ENCODE measurements at regions not wholly inside any gene's neighbourhood (a gene's known extent, or its start where the extent isn't known, plus 50 kb on each side); places are given as distances from the start of the nearest gene placed in this dataset.

DNA sequence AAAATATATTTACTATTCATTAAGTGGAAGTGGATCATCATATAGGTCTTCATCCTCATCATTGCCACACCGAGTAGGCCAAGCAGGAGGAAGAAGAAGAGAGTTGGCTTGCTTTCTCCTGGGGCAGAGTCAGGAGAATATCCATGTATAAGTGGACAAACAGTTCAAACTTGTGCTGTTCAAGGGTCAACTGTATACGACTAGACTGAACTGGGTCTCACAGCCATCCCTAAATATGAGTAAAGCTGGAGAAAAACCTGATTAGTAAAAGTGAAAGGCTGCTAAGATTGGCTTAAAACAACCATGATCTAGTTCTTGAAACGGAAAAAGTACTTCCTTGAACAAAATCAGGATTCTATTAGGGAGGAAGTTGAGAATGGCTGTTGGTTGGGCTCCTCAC lies 276.7 kb upstream of the ADRA1B start:
- Mint-ChIP-seq H3K4me3 (no peak overlapping the region), H3K27ac (no peak overlapping the region), H3K4me1 (no peaks in the 10 kb centered on the region), H3K9me3 (peaks cover 20% of the 10 kb centered on the region), H3K27me3 (ENCODE audit: low read depth) (no peaks in the 10 kb centered on the region), H3K36me3 (no peaks in the 10 kb centered on the region)
- no peak for DNase-seq (ENCODE audit: low spot score in 2 of 2, unreplicated experiment in 2 of 2)
- TF ChIP-seq, protein P1, sequence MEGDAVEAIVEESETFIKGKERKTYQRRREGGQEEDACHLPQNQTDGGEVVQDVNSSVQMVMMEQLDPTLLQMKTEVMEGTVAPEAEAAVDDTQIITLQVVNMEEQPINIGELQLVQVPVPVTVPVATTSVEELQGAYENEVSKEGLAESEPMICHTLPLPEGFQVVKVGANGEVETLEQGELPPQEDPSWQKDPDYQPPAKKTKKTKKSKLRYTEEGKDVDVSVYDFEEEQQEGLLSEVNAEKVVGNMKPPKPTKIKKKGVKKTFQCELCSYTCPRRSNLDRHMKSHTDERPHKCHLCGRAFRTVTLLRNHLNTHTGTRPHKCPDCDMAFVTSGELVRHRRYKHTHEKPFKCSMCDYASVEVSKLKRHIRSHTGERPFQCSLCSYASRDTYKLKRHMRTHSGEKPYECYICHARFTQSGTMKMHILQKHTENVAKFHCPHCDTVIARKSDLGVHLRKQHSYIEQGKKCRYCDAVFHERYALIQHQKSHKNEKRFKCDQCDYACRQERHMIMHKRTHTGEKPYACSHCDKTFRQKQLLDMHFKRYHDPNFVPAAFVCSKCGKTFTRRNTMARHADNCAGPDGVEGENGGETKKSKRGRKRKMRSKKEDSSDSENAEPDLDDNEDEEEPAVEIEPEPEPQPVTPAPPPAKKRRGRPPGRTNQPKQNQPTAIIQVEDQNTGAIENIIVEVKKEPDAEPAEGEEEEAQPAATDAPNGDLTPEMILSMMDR (IDR thresholded peaks at IDR 0.05; ENCODE audit: unreplicated experiment) = no peak

DNA sequence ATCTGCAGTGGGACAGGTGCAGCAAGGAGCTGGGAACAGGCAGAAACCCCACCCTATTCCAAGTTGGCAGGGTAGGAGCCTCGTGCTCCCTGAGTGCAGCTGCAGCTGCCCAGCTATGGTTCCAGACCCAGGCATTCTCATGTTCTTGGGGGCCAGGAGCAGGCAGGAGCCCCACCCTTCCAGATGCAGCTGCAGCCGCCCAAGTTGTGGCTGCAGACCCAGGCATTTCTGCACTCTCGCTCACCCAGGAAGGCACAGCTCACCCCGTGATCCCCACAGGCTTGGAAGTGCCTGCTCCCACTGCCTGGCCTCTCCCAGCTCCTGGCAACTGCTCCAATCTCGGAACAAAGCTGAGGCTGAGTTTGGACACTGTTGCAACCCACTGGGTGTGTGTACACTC lies 275.8 kb upstream of the ADRA1B start:
- Mint-ChIP-seq H3K4me1 (no peaks in the 10 kb centered on the region), H3K36me3 (no peaks in the 10 kb centered on the region), H3K27ac (no peak overlapping the region), H3K27me3 (ENCODE audit: low read depth) (no peaks in the 10 kb centered on the region), H3K9me3 (peaks cover 17% of the 10 kb centered on the region), H3K4me3 (no peak overlapping the region)
- TF ChIP-seq, protein P1 (IDR thresholded peaks at IDR 0.05; ENCODE audit: unreplicated experiment) = no peak
- DNase-seq (ENCODE audit: low spot score in 2 of 2, unreplicated experiment in 2 of 2) = no peak

DNA sequence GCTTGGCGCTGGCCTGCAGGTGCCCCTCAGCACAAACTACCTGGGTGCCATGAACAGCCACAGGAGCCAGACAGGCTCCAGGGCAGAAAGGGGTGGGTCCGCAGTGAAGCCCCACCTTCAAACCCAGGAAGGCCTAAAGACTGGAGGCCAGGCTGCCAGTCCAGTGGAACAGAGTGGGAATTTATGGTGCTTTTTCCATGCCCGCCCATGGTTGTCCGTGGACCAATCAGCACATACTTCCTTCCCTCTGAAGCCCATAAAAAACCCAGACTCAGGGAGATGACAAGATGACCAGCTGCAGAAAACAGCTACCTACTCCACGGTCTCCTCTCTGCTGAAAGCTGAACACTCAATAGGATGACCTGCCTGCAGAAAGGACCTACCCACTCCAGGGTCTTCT lies 275.4 kb upstream of the ADRA1B start:
- TF ChIP-seq, protein P1 (IDR thresholded peaks at IDR 0.05; ENCODE audit: unreplicated experiment) = no peak
- peaks cover 12% of the 10 kb centered on the region for H3K9me3 Mint-ChIP-seq
- H3K36me3 Mint-ChIP-seq = no peaks in the 10 kb centered on the region
- H3K27ac Mint-ChIP-seq = no peak overlapping the region
- H3K4me1 Mint-ChIP-seq = no peaks in the 10 kb centered on the region
- DNase-seq (ENCODE audit: low spot score in 2 of 2, unreplicated experiment in 2 of 2) = no peak
- no peak overlapping the region for H3K4me3 Mint-ChIP-seq
- no peaks in the 10 kb centered on the region for H3K27me3 Mint-ChIP-seq (ENCODE audit: low read depth)

- DNase-seq (ENCODE audit: low spot score in 2 of 2, unreplicated experiment in 2 of 2) = no peak
- Mint-ChIP-seq H3K36me3 (no peaks in the 10 kb centered on the region), H3K9me3 (peaks cover 11% of the 10 kb centered on the region), H3K4me3 (no peak overlapping the region), H3K27me3 (ENCODE audit: low read depth) (no peaks in the 10 kb centered on the region), H3K4me1 (no peaks in the 10 kb centered on the region), H3K27ac (no peak overlapping the region)
- TF ChIP-seq, protein P1 (IDR thresholded peaks at IDR 0.05; ENCODE audit: unreplicated experiment) = no peak
Observed at GRCh38 chr5:159641371-159642039, 274.8 kb upstream of the ADRA1B start.

DNA sequence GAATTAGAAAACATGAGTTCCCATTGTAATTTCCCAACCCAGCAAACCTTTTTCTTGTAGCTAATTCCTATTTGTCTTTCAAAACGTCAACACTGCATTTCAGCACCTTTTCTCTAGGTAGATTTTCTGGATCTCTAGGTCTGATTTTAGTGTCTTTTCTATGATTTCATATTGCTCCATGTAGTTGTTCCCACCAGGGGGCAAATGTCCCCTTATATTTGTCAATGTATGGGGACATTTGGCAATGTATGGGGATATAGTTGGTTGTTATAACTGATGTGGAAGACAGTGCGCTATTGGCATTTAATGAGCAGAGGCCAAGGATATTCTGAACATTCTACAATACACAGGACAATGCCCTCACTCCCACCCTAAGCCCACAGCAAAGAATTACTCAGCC lies 273.9 kb upstream of the ADRA1B start:
- no peak for DNase-seq (ENCODE audit: low spot score in 2 of 2, unreplicated experiment in 2 of 2)
- H3K36me3 Mint-ChIP-seq = no peaks in the 10 kb centered on the region
- no peaks in the 10 kb centered on the region for H3K4me1 Mint-ChIP-seq
- TF ChIP-seq, protein P1 (IDR thresholded peaks at IDR 0.05; ENCODE audit: unreplicated experiment) = peak; percentile 13
- H3K4me3 Mint-ChIP-seq = no peak overlapping the region
- no peaks in the 10 kb centered on the region for H3K27me3 Mint-ChIP-seq (ENCODE audit: low read depth)
- no peak overlapping the region for H3K27ac Mint-ChIP-seq
- H3K9me3 Mint-ChIP-seq = peaks cover 3% of the 10 kb centered on the region

GRCh38 chr5:159644053-159644452 lies 272.2 kb upstream of the ADRA1B start:
- Mint-ChIP-seq H3K9me3 (no peaks in the 10 kb centered on the region), H3K27ac (no peak overlapping the region), H3K4me1 (no peaks in the 10 kb centered on the region), H3K27me3 (ENCODE audit: low read depth) (no peaks in the 10 kb centered on the region), H3K36me3 (no peaks in the 10 kb centered on the region), H3K4me3 (no peak overlapping the region)
- TF ChIP-seq, protein P1 (IDR thresholded peaks at IDR 0.05; ENCODE audit: unreplicated experiment) = no peak
- DNase-seq (ENCODE audit: low spot score in 2 of 2, unreplicated experiment in 2 of 2) = no peak

Data from mesothelial cell of epicardium (in vitro differentiated cells).